ACC112 (cell line): ENCODE measurements at regions not wholly inside any gene's neighbourhood (a gene's known extent, or its start where the extent isn't known, plus 50 kb on each side); places are given as distances from the start of the nearest gene placed in this dataset.

ENCODE experiments used
- H2AFZ ChIP-seq: fragments of 200-600 bp; sonication (generic); one replicate; pipeline ENCODE4 v1.6.0; 2017; ENCODE audit warnings: antibody characterized with exemption, low read length; ENCODE audit not compliant: unreplicated experiment
- H3K27ac ChIP-seq: fragments of 200-600 bp; sonication (generic); 2 replicates; pipeline ENCODE4 v1.5.1; 2014; ENCODE audit warnings: low read depth, mild to moderate bottlenecking, antibody characterized with exemption, low read length, moderate library complexity
- H3K27me3 ChIP-seq: fragments of 200-600 bp; sonication (generic); 2 replicates; pipeline ENCODE4 v1.6.1; 2014; ENCODE audit warnings: mild to moderate bottlenecking, antibody characterized with exemption, low read length, moderate library complexity, mixed read lengths; ENCODE audit not compliant: insufficient read depth
- H3K36me3 ChIP-seq: fragments of 200-600 bp; sonication (generic); 2 replicates; pipeline ENCODE4 v1.6.1; 2016; ENCODE audit warnings: mild to moderate bottlenecking, antibody characterized with exemption, low read length, moderate library complexity, mixed read lengths; ENCODE audit not compliant: insufficient read depth
- H3K4me1 ChIP-seq: fragments of 200-600 bp; sonication (generic); one replicate; pipeline ENCODE4 v1.6.1; 2016; ENCODE audit warnings: low read length, mixed read lengths; ENCODE audit not compliant: insufficient read depth, unreplicated experiment, control insufficient read depth
- H3K4me3 ChIP-seq: fragments of 200-600 bp; sonication (generic); 2 replicates; pipeline ENCODE4 v1.5.1; 2014; ENCODE audit warnings: mild to moderate bottlenecking, low read depth, low read length
- H3K79me2 ChIP-seq: fragments of 200-600 bp; sonication (generic); one replicate; pipeline ENCODE4 v1.6.0; 2016; ENCODE audit warnings: low read length; ENCODE audit not compliant: control insufficient read depth, unreplicated experiment, insufficient read depth

DNA sequence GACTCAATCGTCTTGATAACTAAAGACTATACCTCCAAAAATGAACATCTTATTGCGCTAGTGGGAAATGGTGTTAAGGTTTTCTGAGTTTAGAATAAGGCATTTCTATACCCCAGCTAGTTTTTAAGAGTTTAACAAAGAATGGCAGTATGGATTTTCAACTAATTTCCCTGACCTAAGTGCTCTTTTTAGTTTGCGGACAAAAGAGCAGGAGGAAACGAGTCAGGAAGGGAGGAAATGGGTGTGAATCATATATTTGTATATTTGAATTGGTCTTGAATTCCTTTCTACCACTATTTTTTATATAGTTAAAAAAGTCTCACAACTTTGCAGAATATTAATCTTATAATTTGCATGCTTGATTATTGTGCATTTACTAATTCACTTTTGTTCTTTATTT lies 516.3 kb upstream of the ZNF608 start:
- Histone ChIP-seq H3K27ac (no peak overlapping the region), H3K4me3 (no peak overlapping the region), H3K4me1 (peaks cover 6% of the 10 kb centered on the region), H3K79me2 (no peaks in the 10 kb centered on the region), H3K36me3 (no peaks in the 10 kb centered on the region), H2AFZ (no peak overlapping the region), H3K27me3 (no peaks in the 10 kb centered on the region)

GRCh38 chr5:125263356-125263755 lies 516.9 kb upstream of the ZNF608 start:
- Histone ChIP-seq H3K4me3 (no peak overlapping the region), H3K4me1 (peaks cover 6% of the 10 kb centered on the region), H3K27me3 (no peaks in the 10 kb centered on the region), H3K27ac (no peak overlapping the region), H3K36me3 (no peaks in the 10 kb centered on the region), H3K79me2 (no peaks in the 10 kb centered on the region), H2AFZ (peak overlapping the region; percentile 11)

- H3K36me3 ChIP-seq = no peaks in the 10 kb centered on the region
- H3K4me3 ChIP-seq = no peak overlapping the region
- peaks cover 6% of the 10 kb centered on the region for H3K4me1 ChIP-seq
- H3K27me3 ChIP-seq = no peaks in the 10 kb centered on the region
- H2AFZ ChIP-seq = no peak overlapping the region
- H3K79me2 ChIP-seq = no peaks in the 10 kb centered on the region
- no peak overlapping the region for H3K27ac ChIP-seq
Measured at GRCh38 chr5:125266106-125266505, 519.7 kb upstream of the ZNF608 start.

DNA sequence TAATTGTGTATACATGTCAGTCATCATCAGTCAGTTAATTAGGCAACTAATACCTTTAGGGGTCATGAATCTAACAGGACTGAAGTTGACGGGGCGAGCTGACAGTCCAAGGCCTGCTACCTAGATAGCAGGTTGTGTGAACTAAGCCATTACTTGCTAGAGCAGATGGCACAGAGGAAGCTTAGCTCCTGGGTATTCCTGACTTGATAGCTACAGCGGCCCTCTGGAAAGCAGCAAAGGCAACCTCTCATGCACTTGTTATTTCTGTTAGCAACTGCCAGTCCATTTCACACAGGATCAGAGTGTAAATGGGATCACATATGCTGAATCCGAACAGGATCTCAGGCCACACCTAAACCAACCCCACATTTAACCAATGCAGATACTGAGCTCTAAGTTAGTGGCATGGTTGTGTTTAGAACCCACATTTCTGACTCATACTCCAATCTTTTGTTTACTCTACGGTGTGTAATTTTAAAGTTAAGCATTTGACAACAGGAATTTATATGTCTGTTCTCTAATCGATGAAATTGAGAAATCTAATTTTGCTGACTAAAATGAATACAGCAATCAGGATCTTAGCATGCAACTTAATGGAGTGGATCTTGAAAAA lies 521.3 kb upstream of the ZNF608 start:
- Histone ChIP-seq H3K4me3 (no peak overlapping the region), H2AFZ (no peak overlapping the region), H3K36me3 (no peaks in the 10 kb centered on the region), H3K27me3 (no peaks in the 10 kb centered on the region), H3K27ac (no peak overlapping the region), H3K4me1 (peaks cover 6% of the 10 kb centered on the region), H3K79me2 (no peaks in the 10 kb centered on the region)

DNA sequence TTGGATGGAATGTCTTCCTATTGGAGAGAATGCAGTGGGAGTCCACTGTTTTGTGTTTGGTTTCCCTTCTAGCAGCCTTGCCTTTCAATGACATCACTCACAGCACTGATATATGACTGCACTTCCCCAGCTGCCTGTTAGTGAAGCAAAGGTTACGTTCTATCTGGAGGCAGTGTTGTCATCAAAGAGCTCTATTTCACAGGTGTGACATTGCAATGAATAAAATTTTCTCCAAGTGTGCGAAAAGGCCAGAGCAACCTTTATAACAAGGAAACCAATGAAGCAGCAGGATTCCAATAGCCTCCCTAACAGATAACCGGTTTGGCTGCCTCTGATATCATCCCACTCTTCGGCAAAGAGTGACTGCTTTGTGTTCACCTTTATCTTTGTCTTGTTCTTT lies 523.5 kb upstream of the ZNF608 start:
- Histone ChIP-seq H3K36me3 (no peaks in the 10 kb centered on the region), H3K4me1 (peaks cover 8% of the 10 kb centered on the region), H3K27ac (no peak overlapping the region), H3K27me3 (no peaks in the 10 kb centered on the region), H3K4me3 (no peak overlapping the region), H2AFZ (no peak overlapping the region), H3K79me2 (no peaks in the 10 kb centered on the region)

DNA sequence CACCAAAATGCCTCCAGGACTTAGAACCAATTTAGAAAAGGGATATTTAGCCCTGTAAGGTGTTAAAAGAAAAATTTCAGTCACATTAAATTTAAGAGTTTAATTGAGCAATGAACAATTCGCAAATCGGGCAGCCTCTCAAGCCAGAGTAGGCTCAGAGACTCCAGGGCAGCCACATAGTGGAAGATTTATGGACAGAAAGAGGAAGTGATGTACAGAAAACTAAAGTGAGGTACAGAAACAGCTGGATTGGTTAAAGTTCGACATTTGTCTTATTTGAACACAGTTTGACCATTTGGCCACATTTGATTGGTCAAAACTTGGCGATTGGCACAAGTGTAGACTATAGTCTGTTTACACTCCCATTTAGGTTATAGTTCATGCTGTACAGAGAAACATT lies 525.9 kb upstream of the ZNF608 start:
- no peaks in the 10 kb centered on the region for H3K79me2 ChIP-seq
- H3K27ac ChIP-seq = no peak overlapping the region
- no peak overlapping the region for H3K4me3 ChIP-seq
- H2AFZ ChIP-seq = no peak overlapping the region
- peaks cover 30% of the 10 kb centered on the region for H3K4me1 ChIP-seq
- no peaks in the 10 kb centered on the region for H3K27me3 ChIP-seq
- no peaks in the 10 kb centered on the region for H3K36me3 ChIP-seq

DNA sequence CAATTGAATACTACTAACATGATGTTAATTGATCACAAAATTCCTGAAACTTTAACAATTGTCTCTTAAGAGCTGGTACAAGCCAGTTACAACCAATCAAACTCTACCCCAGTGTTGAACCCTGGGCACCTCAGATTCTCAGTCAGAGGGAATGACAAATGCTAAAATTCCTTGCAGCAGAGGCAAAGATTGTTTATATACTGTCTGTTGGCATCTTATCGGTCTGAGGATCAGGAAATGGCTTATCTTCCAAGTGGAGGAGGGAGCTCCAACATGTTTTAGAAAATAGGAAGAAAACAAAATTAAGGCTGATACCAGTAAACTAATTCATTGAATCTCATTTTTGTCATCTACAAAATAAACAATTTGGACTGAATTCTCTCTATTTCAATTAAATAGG lies 527.8 kb upstream of the ZNF608 start:
- Histone ChIP-seq H3K36me3 (no peaks in the 10 kb centered on the region), H3K4me3 (no peak overlapping the region), H3K4me1 (peaks cover 38% of the 10 kb centered on the region), H3K79me2 (no peaks in the 10 kb centered on the region), H3K27ac (no peak overlapping the region), H3K27me3 (no peaks in the 10 kb centered on the region), H2AFZ (no peak overlapping the region)

- H3K4me1 ChIP-seq = peaks cover 38% of the 10 kb centered on the region
- H3K27me3 ChIP-seq = no peaks in the 10 kb centered on the region
- no peak overlapping the region for H3K27ac ChIP-seq
- no peak overlapping the region for H2AFZ ChIP-seq
- H3K36me3 ChIP-seq = no peaks in the 10 kb centered on the region
- H3K4me3 ChIP-seq = no peak overlapping the region
- no peaks in the 10 kb centered on the region for H3K79me2 ChIP-seq
Measured at GRCh38 chr5:125274938-125275724, 528.7 kb upstream of the ZNF608 start.

DNA sequence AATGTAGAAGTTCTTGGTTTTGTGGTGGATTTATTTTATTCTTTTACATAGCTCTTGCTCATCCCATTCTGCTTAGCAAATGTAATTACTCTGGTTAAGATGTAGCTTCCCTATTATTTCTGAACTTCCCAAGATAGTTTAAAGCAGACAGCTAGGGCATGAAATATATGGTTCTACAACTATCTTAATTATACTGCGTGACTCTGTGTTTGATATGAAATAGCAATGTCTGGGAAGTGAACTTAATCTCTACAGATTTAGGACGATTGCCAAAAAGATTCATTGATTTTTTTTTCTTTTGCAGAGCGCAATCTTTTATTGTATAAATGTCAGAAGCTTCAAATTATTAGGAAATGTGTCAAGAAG lies 529.3 kb upstream of the ZNF608 start:
- Histone ChIP-seq H3K4me3 (no peak overlapping the region), H3K27me3 (no peaks in the 10 kb centered on the region), H3K79me2 (no peaks in the 10 kb centered on the region), H2AFZ (no peak overlapping the region), H3K27ac (no peak overlapping the region), H3K36me3 (no peaks in the 10 kb centered on the region), H3K4me1 (peaks cover 38% of the 10 kb centered on the region)

DNA sequence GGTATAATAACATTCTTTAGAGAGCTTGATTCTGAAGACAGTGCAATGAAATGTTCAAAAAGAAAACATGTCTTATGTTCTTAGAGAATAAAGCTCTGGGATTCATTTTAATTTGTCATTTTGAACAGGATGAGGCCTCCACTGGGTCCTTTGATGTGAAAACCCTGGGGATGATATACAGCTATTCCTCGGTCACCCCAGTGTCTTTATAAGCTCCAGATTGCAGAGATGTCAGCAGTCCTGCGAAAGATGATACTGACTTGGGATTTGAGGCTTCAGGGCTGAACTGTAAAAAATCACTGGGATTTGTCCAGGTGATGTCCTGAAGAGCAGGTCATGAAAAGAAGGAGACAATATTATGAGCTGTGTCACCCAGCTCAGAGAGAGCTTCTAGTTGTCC lies 529.7 kb upstream of the ZNF608 start:
- Histone ChIP-seq H3K36me3 (no peaks in the 10 kb centered on the region), H3K4me3 (no peak overlapping the region), H3K27me3 (no peaks in the 10 kb centered on the region), H2AFZ (no peak overlapping the region), H3K4me1 (peaks cover 38% of the 10 kb centered on the region), H3K79me2 (no peaks in the 10 kb centered on the region), H3K27ac (no peak overlapping the region)

- Histone ChIP-seq H3K27me3 (no peaks in the 10 kb centered on the region), H3K79me2 (no peaks in the 10 kb centered on the region), H3K36me3 (no peaks in the 10 kb centered on the region), H3K27ac (no peak overlapping the region), H2AFZ (no peak overlapping the region), H3K4me3 (no peak overlapping the region), H3K4me1 (peaks cover 38% of the 10 kb centered on the region)
Measured at GRCh38 chr5:125277494-125278154, 531.2 kb upstream of the ZNF608 start.
